ENCODE measurements at regions not wholly inside any gene's neighbourhood (a gene's known extent, or its start where the extent isn't known, plus 50 kb on each side); places are given as distances from the start of the nearest gene placed in this dataset.

DNA sequence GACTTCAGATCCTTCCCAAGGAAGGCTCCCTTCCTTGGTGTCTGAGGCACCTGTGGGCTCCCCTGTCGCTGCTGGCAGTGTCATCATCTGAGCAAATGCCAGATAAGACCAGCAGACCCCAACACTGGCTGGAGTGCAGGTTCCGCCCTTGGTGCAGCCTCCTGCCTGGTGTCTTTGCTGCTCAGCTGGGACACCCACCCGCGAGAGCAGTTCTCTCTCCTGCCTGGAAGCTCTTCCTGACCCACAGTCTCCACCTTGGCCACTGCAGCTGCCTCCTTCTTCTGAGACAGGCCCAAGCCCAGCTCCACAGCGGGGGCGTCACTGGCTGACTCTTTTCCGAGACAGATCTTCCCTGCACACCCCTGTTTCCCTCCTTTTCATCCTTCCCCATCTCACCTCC, 395.7 kb upstream of the MAP3K7 start:
- no peaks in the 10 kb centered on the region for H3K36me3 Mint-ChIP-seq (ENCODE audit: unreplicated experiment)
- H3K4me3 Mint-ChIP-seq (ENCODE audit: unreplicated experiment): no peak overlapping the region
- TF ChIP-seq, protein P1, sequence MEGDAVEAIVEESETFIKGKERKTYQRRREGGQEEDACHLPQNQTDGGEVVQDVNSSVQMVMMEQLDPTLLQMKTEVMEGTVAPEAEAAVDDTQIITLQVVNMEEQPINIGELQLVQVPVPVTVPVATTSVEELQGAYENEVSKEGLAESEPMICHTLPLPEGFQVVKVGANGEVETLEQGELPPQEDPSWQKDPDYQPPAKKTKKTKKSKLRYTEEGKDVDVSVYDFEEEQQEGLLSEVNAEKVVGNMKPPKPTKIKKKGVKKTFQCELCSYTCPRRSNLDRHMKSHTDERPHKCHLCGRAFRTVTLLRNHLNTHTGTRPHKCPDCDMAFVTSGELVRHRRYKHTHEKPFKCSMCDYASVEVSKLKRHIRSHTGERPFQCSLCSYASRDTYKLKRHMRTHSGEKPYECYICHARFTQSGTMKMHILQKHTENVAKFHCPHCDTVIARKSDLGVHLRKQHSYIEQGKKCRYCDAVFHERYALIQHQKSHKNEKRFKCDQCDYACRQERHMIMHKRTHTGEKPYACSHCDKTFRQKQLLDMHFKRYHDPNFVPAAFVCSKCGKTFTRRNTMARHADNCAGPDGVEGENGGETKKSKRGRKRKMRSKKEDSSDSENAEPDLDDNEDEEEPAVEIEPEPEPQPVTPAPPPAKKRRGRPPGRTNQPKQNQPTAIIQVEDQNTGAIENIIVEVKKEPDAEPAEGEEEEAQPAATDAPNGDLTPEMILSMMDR (IDR thresholded peaks at IDR 0.05): no peak
- H3K27ac Mint-ChIP-seq (ENCODE audit: unreplicated experiment): no peak overlapping the region
- no peaks in the 10 kb centered on the region for H3K27me3 Mint-ChIP-seq (ENCODE audit: unreplicated experiment)
- DNase-seq (ENCODE audit: extremely low spot score, unreplicated experiment): no peak
- H3K9me3 Mint-ChIP-seq (ENCODE audit: unreplicated experiment): peaks cover 3% of the 10 kb centered on the region
- H3K4me1 Mint-ChIP-seq (ENCODE audit: unreplicated experiment): peaks cover 9% of the 10 kb centered on the region

DNA sequence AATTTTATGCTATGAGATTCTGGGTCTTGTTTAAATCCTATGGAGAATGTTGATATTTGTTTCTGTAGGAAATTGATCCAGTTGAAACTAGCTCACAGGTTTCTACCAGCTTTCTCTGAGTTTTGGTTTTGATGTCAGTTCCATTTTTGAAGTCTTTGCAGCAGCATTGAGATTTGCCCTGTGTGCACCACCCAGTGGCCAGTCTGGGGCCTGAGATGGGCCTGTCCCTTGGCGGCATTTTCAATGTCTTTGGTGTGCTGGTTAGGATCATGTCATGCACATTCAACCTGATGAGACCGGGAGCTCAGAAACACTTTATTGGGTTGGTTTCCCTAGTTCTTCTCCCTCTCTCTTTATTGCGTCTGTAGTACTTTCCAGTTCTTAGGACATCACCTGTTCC, 395.2 kb upstream of the MAP3K7 start:
- no peak for DNase-seq (ENCODE audit: extremely low spot score, unreplicated experiment)
- H3K27me3 Mint-ChIP-seq (ENCODE audit: unreplicated experiment): no peaks in the 10 kb centered on the region
- no peak overlapping the region for H3K4me3 Mint-ChIP-seq (ENCODE audit: unreplicated experiment)
- H3K36me3 Mint-ChIP-seq (ENCODE audit: unreplicated experiment): no peaks in the 10 kb centered on the region
- TF ChIP-seq, protein P1 (IDR thresholded peaks at IDR 0.05): no peak
- H3K9me3 Mint-ChIP-seq (ENCODE audit: unreplicated experiment): peaks cover 3% of the 10 kb centered on the region
- H3K4me1 Mint-ChIP-seq (ENCODE audit: unreplicated experiment): peaks cover 12% of the 10 kb centered on the region
- H3K27ac Mint-ChIP-seq (ENCODE audit: unreplicated experiment): no peak overlapping the region

DNA sequence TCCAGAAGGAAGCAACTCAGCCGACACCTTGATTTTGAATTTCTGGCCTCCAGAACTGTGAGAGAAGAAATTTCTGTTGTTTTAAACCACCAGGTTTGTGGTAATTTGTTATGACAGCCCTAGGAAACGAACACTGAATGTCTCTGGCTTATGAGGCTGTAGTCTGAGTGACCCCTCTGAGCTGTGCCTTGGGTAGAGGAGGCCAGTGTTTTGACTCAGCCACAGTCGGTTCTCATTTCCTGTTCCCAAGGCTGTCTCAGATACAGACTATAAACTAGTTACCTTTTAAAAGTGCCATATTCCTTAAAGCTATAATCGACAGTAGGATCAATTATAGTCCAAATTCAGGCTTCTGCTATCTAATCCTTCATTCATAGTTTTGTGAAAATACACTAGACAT, 391.2 kb upstream of the MAP3K7 start:
- no peaks in the 10 kb centered on the region for H3K27me3 Mint-ChIP-seq (ENCODE audit: unreplicated experiment)
- H3K4me1 Mint-ChIP-seq (ENCODE audit: unreplicated experiment): peaks cover 22% of the 10 kb centered on the region
- H3K36me3 Mint-ChIP-seq (ENCODE audit: unreplicated experiment): no peaks in the 10 kb centered on the region
- DNase-seq (ENCODE audit: extremely low spot score, unreplicated experiment): no peak
- peaks cover 3% of the 10 kb centered on the region for H3K9me3 Mint-ChIP-seq (ENCODE audit: unreplicated experiment)
- H3K4me3 Mint-ChIP-seq (ENCODE audit: unreplicated experiment): no peak overlapping the region
- H3K27ac Mint-ChIP-seq (ENCODE audit: unreplicated experiment): peak overlapping the region; percentile 52
- TF ChIP-seq, protein P1 (IDR thresholded peaks at IDR 0.05): no peak

DNA sequence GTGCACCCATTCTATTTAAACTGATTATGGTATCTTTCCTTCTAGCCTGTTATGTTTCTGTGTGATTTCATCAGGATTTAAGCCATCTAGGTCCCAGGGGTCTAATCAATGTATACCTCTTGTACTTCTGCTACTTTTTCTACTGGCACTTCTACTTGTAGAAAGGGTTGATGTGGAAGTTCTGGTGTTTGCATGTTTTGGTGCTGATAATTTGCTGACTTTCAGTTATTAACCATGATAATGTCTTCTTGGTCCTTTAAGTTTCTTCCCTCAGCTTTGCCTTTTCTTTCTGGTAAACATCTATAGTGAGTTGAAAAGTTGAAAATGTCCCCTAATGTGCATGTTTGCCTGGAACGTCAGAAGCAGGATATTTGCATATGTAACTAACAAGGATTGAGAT, 390.6 kb upstream of the MAP3K7 start:
- no peak overlapping the region for H3K4me3 Mint-ChIP-seq (ENCODE audit: unreplicated experiment)
- peak overlapping the region; percentile 52 for H3K27ac Mint-ChIP-seq (ENCODE audit: unreplicated experiment)
- TF ChIP-seq, protein P1 (IDR thresholded peaks at IDR 0.05): no peak
- H3K36me3 Mint-ChIP-seq (ENCODE audit: unreplicated experiment): no peaks in the 10 kb centered on the region
- DNase-seq (ENCODE audit: extremely low spot score, unreplicated experiment): no peak
- H3K27me3 Mint-ChIP-seq (ENCODE audit: unreplicated experiment): no peaks in the 10 kb centered on the region
- H3K9me3 Mint-ChIP-seq (ENCODE audit: unreplicated experiment): peaks cover 3% of the 10 kb centered on the region
- H3K4me1 Mint-ChIP-seq (ENCODE audit: unreplicated experiment): peaks cover 22% of the 10 kb centered on the region

DNA sequence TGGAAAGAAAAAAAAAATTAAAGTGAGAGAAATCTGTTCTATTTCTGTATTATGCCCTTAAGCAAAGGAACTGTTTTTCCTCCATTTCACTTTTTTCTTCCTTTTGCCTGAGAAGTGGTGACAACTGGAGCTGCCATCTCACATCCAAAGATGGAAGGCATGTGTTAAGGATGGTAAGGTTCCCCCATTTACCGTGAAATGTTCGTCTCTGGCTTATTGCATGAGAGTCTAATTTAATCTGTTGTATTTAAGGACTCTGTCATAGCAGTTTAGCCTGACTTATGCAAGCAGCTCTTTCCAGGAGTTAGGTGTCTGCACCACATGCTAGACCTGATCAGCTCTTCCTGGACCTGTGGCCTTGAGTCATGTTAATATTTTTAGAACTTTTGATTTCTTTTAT, 389.5 kb upstream of the MAP3K7 start:
- H3K27me3 Mint-ChIP-seq (ENCODE audit: unreplicated experiment): no peaks in the 10 kb centered on the region
- no peak overlapping the region for H3K27ac Mint-ChIP-seq (ENCODE audit: unreplicated experiment)
- no peak overlapping the region for H3K4me3 Mint-ChIP-seq (ENCODE audit: unreplicated experiment)
- H3K9me3 Mint-ChIP-seq (ENCODE audit: unreplicated experiment): no peaks in the 10 kb centered on the region
- no peaks in the 10 kb centered on the region for H3K36me3 Mint-ChIP-seq (ENCODE audit: unreplicated experiment)
- DNase-seq (ENCODE audit: extremely low spot score, unreplicated experiment): no peak
- TF ChIP-seq, protein P1 (IDR thresholded peaks at IDR 0.05): no peak
- H3K4me1 Mint-ChIP-seq (ENCODE audit: unreplicated experiment): peaks cover 22% of the 10 kb centered on the region

Measured in osteocyte (in vitro differentiated cells).